Liver (tissue), 3 donors: ENCODE measurements at regions not wholly inside any gene's neighbourhood (a gene's known extent, or its start where the extent isn't known, plus 50 kb on each side); places are given as distances from the start of the nearest gene placed in this dataset.

Source experiments
- HNF4G ChIP-seq: IDR thresholded peaks from 2 replicates; pipeline ENCODE4 v1.6.1; 2016; ENCODE audit warnings: antibody characterized with exemption
- RXRA ChIP-seq, 2 donors: IDR thresholded peaks; 2 replicates each; pipeline ENCODE4 v1.6.1; 2017 to 2018; ENCODE audit warnings: antibody characterized with exemption in 2 of 2, mild to moderate bottlenecking in 1 of 2
- TF ChIP-seq, protein P1 (sequence below): fragments of 150-350 bp; IDR thresholded peaks from 2 replicates; pipeline ENCODE4 v1.5.1; 2017; ENCODE audit warnings: improper control_type of control experiment, low read depth, low read length; ENCODE audit not compliant: missing input control
- donor health status: healthy.
- donor health status: healthy.

DNA sequence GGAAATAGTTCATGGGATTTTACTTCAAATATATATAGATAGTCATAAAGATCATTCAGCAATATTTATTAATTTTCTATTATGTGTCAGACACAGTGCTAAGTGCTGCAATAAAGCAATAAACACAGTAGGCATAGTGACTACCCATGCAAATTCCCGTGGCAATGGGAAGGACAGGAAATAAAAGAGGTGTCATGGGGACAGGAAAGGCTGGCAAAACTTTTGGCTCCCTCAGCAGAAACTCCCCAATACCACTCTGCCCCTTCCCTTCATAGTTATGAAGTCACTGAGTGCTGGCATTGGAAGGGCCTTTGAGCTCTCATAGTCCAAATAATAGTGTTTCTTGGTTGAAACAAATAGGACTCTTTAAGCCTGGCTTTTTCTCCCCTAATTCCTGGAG lies 104.4 kb upstream of the DPT start:
- TF ChIP-seq, protein P1, sequence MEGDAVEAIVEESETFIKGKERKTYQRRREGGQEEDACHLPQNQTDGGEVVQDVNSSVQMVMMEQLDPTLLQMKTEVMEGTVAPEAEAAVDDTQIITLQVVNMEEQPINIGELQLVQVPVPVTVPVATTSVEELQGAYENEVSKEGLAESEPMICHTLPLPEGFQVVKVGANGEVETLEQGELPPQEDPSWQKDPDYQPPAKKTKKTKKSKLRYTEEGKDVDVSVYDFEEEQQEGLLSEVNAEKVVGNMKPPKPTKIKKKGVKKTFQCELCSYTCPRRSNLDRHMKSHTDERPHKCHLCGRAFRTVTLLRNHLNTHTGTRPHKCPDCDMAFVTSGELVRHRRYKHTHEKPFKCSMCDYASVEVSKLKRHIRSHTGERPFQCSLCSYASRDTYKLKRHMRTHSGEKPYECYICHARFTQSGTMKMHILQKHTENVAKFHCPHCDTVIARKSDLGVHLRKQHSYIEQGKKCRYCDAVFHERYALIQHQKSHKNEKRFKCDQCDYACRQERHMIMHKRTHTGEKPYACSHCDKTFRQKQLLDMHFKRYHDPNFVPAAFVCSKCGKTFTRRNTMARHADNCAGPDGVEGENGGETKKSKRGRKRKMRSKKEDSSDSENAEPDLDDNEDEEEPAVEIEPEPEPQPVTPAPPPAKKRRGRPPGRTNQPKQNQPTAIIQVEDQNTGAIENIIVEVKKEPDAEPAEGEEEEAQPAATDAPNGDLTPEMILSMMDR = no peak
- no peak for TF ChIP-seq HNF4G
- TF ChIP-seq RXRA (IDR thresholded peaks at IDR 0.05) = no peak
